Muscle layer of duodenum (tissue), 2 donors: ENCODE measurements at regions not wholly inside any gene's neighbourhood (a gene's known extent, or its start where the extent isn't known, plus 50 kb on each side); places are given as distances from the start of the nearest gene placed in this dataset.

Experiments used
- H3K27ac ChIP-seq: one replicate; pipeline ENCODE4 v1.7.0; 2013; ENCODE audit warnings: mild to moderate bottlenecking, low read length
- H3K27me3 ChIP-seq: one replicate; pipeline ENCODE4 v1.7.0; 2013; ENCODE audit warnings: low read depth, mild to moderate bottlenecking, control low read depth, low read length
- H3K36me3 ChIP-seq, 2 donors: one replicate each; pipeline ENCODE4 v1.7.0; 2013; ENCODE audit warnings: low read length in 2 of 2, control low read depth in 1 of 2, mild to moderate bottlenecking in 1 of 2; ENCODE audit not compliant: insufficient read depth in 2 of 2, control insufficient read depth in 1 of 2
- H3K4me1 ChIP-seq, 2 donors: one replicate each; pipeline ENCODE4 v1.7.0; 2013; ENCODE audit warnings: low read length in 2 of 2, mild to moderate bottlenecking in 2 of 2, control low read depth in 1 of 2, moderate library complexity in 1 of 2; ENCODE audit not compliant: insufficient read depth in 2 of 2, control insufficient read depth in 1 of 2
- H3K4me3 ChIP-seq, 2 donors: one replicate each; pipeline ENCODE4 v1.7.0; 2013; ENCODE audit warnings: low read length in 2 of 2, low read depth in 1 of 2, mild to moderate bottlenecking in 1 of 2
- H3K9me3 ChIP-seq, 2 donors: one replicate each; pipeline ENCODE4 v1.7.0; 2013; ENCODE audit warnings: low read length in 2 of 2, control low read depth in 1 of 2, mild to moderate bottlenecking in 1 of 2; ENCODE audit not compliant: control insufficient read depth in 1 of 2
- donor health status: healthy.

DNA sequence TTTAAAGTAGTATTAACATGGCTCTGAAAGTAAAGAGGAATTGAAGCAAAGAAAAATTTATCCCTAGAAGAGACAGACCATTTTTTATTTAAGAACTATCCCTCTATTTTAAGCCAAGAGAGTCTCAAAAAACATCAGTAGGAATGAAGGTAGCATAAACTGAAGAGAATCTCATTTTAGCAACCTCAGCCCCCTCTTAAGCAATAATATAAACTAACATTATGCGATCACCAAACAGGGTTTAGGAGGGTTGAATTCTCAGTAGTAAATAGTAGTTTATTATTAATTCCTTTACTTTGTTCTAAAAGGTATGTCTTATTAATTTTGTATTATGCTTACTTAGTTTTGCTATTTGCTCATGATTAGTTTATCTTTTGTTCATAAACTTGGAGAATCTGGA, 287.4 kb downstream of the CDK5RAP2 start:
- Histone ChIP-seq H3K36me3 (no peaks in the 10 kb centered on the region), H3K27me3 (no peaks in the 10 kb centered on the region), H3K9me3 (no peaks in the 10 kb centered on the region), H3K4me3 (no peak overlapping the region), H3K4me1 (no peaks in the 10 kb centered on the region), H3K27ac (no peak overlapping the region)

DNA sequence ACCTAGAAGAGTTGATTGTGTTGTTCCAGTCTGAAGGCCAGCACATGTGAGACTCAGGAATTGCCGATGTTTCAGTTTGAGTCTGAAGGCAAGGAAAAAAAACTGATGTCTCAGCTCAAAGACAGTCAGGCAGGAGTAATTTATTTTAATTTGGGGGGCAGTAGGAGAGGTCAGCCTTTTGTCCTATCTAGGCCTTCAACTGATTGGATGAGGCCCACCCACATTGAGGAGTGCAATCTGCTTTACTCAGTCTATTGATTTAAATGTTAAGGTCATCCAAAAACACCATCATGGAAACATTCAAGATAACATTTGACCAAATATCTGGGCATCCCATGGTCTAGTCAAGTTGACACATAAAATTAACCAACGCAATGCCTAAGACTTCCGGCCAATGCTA, 288.9 kb downstream of the CDK5RAP2 start:
- Histone ChIP-seq H3K4me3 (no peak overlapping the region), H3K36me3 (no peaks in the 10 kb centered on the region), H3K4me1 (no peaks in the 10 kb centered on the region), H3K27ac (no peak overlapping the region), H3K9me3 (no peaks in the 10 kb centered on the region), H3K27me3 (no peaks in the 10 kb centered on the region)

GRCh38 chr9:120289990-120290975, 289.7 kb downstream of the CDK5RAP2 start:
- Histone ChIP-seq H3K4me1 (no peaks in the 10 kb centered on the region), H3K9me3 (no peaks in the 10 kb centered on the region), H3K36me3 (no peaks in the 10 kb centered on the region), H3K27ac (no peak overlapping the region), H3K4me3 (no peak overlapping the region), H3K27me3 (no peaks in the 10 kb centered on the region)

DNA sequence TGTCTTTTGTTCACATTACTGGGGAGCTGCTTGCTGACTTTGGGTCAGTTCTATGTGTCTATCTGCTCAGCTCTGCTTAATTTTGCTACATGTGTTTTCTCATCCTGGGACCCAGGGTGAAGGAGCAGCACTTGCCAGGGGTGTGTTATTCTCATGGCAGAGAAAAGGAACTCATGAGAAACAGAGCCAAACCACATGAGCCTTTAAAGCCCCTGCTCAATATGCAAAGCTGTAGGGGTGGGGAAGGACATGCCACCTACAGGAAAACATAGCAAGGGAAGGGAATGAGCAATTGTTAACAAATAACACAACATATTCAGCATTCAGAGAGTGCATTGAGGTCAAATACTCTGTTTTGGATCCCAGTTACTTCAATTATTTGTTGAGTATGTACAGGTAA, 290.9 kb downstream of the CDK5RAP2 start:
- Histone ChIP-seq H3K9me3 (no peaks in the 10 kb centered on the region), H3K4me1 (no peaks in the 10 kb centered on the region), H3K36me3 (no peaks in the 10 kb centered on the region), H3K4me3 (no peak overlapping the region), H3K27ac (no peak overlapping the region), H3K27me3 (no peaks in the 10 kb centered on the region)

DNA sequence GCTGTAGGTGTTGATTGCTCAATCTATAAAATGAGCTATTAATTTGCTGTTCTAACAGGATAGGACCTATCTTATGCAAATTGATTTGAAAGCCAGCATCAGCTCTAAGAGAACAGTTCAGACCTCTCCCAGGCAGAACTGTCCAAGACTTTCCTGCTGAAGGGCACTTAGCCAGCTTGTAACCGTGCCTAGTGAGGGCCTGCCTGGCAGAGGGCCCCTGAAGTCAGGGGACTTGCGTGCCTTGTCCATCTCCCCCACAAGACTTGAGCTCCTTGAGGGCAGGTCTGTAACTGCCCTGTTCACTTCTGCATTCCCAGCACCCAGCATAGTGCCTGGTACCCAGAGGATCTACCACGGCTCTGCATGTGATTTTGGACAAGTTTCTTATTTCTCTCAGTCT, 293.4 kb downstream of the CDK5RAP2 start:
- Histone ChIP-seq H3K4me3 (no peak overlapping the region), H3K4me1 (no peaks in the 10 kb centered on the region), H3K36me3 (no peaks in the 10 kb centered on the region), H3K27me3 (no peaks in the 10 kb centered on the region), H3K27ac (no peak overlapping the region), H3K9me3 (no peaks in the 10 kb centered on the region)

GRCh38 chr9:120284821-120285220, 295.1 kb downstream of the CDK5RAP2 start:
- Histone ChIP-seq H3K27me3 (no peaks in the 10 kb centered on the region), H3K27ac (no peak overlapping the region)

DNA sequence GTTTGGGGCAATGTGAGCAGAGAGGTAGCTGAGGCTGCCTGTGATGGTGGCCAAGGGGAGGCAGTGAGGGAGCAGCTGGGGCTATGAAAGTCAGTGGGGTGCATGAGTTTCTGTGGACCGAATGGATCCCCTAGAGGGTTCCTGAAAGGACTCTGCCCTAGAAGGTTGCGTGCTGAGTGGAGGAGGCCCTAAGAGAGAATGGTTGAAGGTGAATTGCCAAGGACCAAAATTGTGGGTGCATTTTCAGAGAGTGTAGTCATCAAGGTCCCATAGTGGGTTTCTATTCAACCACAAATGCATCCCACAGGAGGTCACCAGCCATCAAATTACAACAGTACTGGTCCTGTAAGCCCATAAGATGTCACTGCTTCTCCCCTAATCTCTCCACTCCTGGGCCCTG, 298.3 kb downstream of the CDK5RAP2 start:
- no peak overlapping the region for H3K27ac ChIP-seq
- peaks cover 0 to 3% of the 10 kb centered on the region in 2 donors for H3K9me3 ChIP-seq
- no peaks in the 10 kb centered on the region for H3K27me3 ChIP-seq
- no peaks in the 10 kb centered on the region for H3K4me1 ChIP-seq
- no peak overlapping the region for H3K4me3 ChIP-seq
- no peaks in the 10 kb centered on the region for H3K36me3 ChIP-seq

More at GRCh38 chr9:120284821-120285220, 295.1 kb downstream of the CDK5RAP2 start:
- Histone ChIP-seq H3K36me3 (no peaks in the 10 kb centered on the region), H3K4me1 (no peaks in the 10 kb centered on the region), H3K9me3 (no peaks in the 10 kb centered on the region), H3K4me3 (no peak overlapping the region)

- Histone ChIP-seq H3K9me3 (no peaks in the 10 kb centered on the region), H3K4me1 (no peaks in the 10 kb centered on the region), H3K4me3 (no peak overlapping the region), H3K27ac (no peak overlapping the region), H3K27me3 (no peaks in the 10 kb centered on the region), H3K36me3 (no peaks in the 10 kb centered on the region)
Observed at GRCh38 chr9:120267929-120268328, 312.0 kb downstream of the CDK5RAP2 start.

GRCh38 chr9:120265791-120266190, 314.2 kb downstream of the CDK5RAP2 start:
- Histone ChIP-seq H3K4me3 (no peak overlapping the region), H3K27ac (no peak overlapping the region), H3K36me3 (no peaks in the 10 kb centered on the region), H3K4me1 (no peaks in the 10 kb centered on the region), H3K27me3 (no peaks in the 10 kb centered on the region), H3K9me3 (no peaks in the 10 kb centered on the region)

DNA sequence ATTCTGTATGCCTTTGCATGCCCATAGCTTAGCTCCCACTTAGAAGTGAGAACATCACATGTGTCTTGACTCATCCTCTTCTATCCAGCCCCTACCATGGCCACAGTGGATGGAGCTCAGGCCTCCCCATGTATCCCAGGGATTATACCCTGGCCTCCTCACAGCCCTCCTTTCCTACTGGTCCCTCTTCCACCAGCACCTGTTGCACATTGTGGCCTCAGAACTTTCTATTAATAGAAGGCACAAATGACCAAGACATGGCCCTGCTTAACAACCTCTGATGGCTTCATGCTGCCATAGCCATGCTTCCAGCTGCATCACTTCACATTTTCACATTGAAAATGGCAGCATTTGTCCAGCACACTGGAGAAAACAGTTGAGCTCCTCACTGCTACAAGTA, 315.4 kb downstream of the CDK5RAP2 start:
- no peak overlapping the region for H3K27ac ChIP-seq
- no peak overlapping the region for H3K4me3 ChIP-seq
- H3K4me1 ChIP-seq: no peaks in the 10 kb centered on the region
- no peaks in the 10 kb centered on the region for H3K27me3 ChIP-seq
- H3K36me3 ChIP-seq: no peaks in the 10 kb centered on the region
- no peaks in the 10 kb centered on the region for H3K9me3 ChIP-seq

GRCh38 chr9:120263836-120264235, 316.1 kb downstream of the CDK5RAP2 start:
- Histone ChIP-seq H3K4me1 (no peaks in the 10 kb centered on the region), H3K27me3 (no peaks in the 10 kb centered on the region), H3K36me3 (no peaks in the 10 kb centered on the region), H3K9me3 (no peaks in the 10 kb centered on the region), H3K4me3 (no peak overlapping the region), H3K27ac (no peak overlapping the region)

GRCh38 chr9:120261419-120261818, 318.5 kb downstream of the CDK5RAP2 start:
- Histone ChIP-seq H3K4me1 (no peaks in the 10 kb centered on the region), H3K4me3 (no peak overlapping the region), H3K9me3 (no peaks in the 10 kb centered on the region), H3K27me3 (no peaks in the 10 kb centered on the region), H3K36me3 (no peaks in the 10 kb centered on the region), H3K27ac (no peak overlapping the region)
